ENCODE measurements at regions not wholly inside any gene's neighbourhood (a gene's known extent, or its start where the extent isn't known, plus 50 kb on each side); places are given as distances from the start of the nearest gene placed in this dataset.

GRCh38 chr6:81263531-81264168 is 488.8 kb downstream of the TENT5A start:
- TF ChIP-seq SMC3 (IDR thresholded peaks at IDR 0.05; ENCODE audit: borderline replicate concordance, low read length) (no peak), SP1 (IDR thresholded peaks at IDR 0.05; ENCODE audit: low read depth, low read length) (no peak), JUND (IDR thresholded peaks at IDR 0.05; ENCODE audit: low read depth, low read length) (no peak), POLR2AphosphoS5 (IDR thresholded peaks at IDR 0.05; ENCODE audit: low read length) (no peak), GATAD2B (conservative IDR thresholded peaks at IDR 0.05; ENCODE audit: low read depth) (no peak), REST (IDR thresholded peaks at IDR 0.05; ENCODE audit: low read depth, low read length) (no peak), STAT3 (IDR thresholded peaks at IDR 0.05; ENCODE audit: low read depth, low read length) (no peak), ATF7 (IDR thresholded peaks at IDR 0.05; ENCODE audit: low read depth) (no peak), TCF3 (IDR thresholded peaks at IDR 0.05; ENCODE audit: borderline replicate concordance, insufficient read depth, low read depth, low read length) (no peak)
